ENCODE measurements at regions not wholly inside any gene's neighbourhood (a gene's known extent, or its start where the extent isn't known, plus 50 kb on each side); places are given as distances from the start of the nearest gene placed in this dataset.

GRCh38 chr19:27654266-27654990 is 1558.5 kb downstream of the UQCRFS1 start:
- TF ChIP-seq ZNF423 (tag by site-specific recombination; IDR thresholded peaks at IDR 0.05) (no peak), PRDM2 (tag by site-specific recombination; IDR thresholded peaks at IDR 0.05; ENCODE audit: borderline replicate concordance) (no peak), CTCF (tag by site-specific recombination; IDR thresholded peaks at IDR 0.05) (no peak), BCL11A (tag by site-specific recombination; IDR thresholded peaks at IDR 0.05; ENCODE audit: low read depth) (no peak), TCF7L2 (IDR thresholded peaks at IDR 0.05; ENCODE audit: borderline replicate concordance, low read depth, low read length) (no peak), REST (tag by site-specific recombination; IDR thresholded peaks at IDR 0.05) (no peak), REPIN1 (tag by site-specific recombination; IDR thresholded peaks at IDR 0.05; ENCODE audit: low read depth) (no peak), ZNF404 (tag by site-specific recombination; IDR thresholded peaks at IDR 0.05) (no peak), ZNF776 (tag by site-specific recombination; IDR thresholded peaks at IDR 0.05; ENCODE audit: borderline replicate concordance) (no peak), ZNF639 (tag by site-specific recombination; IDR thresholded peaks at IDR 0.05) (no peak), ZNF266 (tag by site-specific recombination; IDR thresholded peaks at IDR 0.05; ENCODE audit: low read depth) (no peak)
- TF ChIP-seq, protein P1, sequence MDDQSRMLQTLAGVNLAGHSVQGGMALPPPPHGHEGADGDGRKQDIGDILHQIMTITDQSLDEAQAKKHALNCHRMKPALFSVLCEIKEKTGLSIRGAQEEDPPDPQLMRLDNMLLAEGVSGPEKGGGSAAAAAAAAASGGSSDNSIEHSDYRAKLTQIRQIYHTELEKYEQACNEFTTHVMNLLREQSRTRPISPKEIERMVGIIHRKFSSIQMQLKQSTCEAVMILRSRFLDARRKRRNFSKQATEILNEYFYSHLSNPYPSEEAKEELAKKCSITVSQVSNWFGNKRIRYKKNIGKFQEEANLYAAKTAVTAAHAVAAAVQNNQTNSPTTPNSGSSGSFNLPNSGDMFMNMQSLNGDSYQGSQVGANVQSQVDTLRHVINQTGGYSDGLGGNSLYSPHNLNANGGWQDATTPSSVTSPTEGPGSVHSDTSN (CRISPR knock-in tag; IDR thresholded peaks at IDR 0.05) = no peak
